ENCODE measurements at regions not wholly inside any gene's neighbourhood (a gene's known extent, or its start where the extent isn't known, plus 50 kb on each side); places are given as distances from the start of the nearest gene placed in this dataset.

- TF ChIP-seq, protein P1, sequence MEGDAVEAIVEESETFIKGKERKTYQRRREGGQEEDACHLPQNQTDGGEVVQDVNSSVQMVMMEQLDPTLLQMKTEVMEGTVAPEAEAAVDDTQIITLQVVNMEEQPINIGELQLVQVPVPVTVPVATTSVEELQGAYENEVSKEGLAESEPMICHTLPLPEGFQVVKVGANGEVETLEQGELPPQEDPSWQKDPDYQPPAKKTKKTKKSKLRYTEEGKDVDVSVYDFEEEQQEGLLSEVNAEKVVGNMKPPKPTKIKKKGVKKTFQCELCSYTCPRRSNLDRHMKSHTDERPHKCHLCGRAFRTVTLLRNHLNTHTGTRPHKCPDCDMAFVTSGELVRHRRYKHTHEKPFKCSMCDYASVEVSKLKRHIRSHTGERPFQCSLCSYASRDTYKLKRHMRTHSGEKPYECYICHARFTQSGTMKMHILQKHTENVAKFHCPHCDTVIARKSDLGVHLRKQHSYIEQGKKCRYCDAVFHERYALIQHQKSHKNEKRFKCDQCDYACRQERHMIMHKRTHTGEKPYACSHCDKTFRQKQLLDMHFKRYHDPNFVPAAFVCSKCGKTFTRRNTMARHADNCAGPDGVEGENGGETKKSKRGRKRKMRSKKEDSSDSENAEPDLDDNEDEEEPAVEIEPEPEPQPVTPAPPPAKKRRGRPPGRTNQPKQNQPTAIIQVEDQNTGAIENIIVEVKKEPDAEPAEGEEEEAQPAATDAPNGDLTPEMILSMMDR (IDR thresholded peaks at IDR 0.05; ENCODE audit: control insufficient read depth, extremely low read depth, insufficient read depth), result no peak
- no peak overlapping the region for H3K4me3 ChIP-seq (ENCODE audit: low read depth, low read length)
- no peak for DNase-seq (ENCODE audit: low read depth)
Observed at GRCh38 chr3:127064391-127065137, 81.6 kb downstream of the PLXNA1 start.

- no peak for DNase-seq (ENCODE audit: low read depth)
- TF ChIP-seq, protein P1 (IDR thresholded peaks at IDR 0.05; ENCODE audit: control insufficient read depth, extremely low read depth, insufficient read depth), result no peak
- H3K4me3 ChIP-seq (ENCODE audit: low read depth, low read length), result no peak overlapping the region
Observed at GRCh38 chr3:127065138-127065427, 82.2 kb downstream of the PLXNA1 start.

DNA sequence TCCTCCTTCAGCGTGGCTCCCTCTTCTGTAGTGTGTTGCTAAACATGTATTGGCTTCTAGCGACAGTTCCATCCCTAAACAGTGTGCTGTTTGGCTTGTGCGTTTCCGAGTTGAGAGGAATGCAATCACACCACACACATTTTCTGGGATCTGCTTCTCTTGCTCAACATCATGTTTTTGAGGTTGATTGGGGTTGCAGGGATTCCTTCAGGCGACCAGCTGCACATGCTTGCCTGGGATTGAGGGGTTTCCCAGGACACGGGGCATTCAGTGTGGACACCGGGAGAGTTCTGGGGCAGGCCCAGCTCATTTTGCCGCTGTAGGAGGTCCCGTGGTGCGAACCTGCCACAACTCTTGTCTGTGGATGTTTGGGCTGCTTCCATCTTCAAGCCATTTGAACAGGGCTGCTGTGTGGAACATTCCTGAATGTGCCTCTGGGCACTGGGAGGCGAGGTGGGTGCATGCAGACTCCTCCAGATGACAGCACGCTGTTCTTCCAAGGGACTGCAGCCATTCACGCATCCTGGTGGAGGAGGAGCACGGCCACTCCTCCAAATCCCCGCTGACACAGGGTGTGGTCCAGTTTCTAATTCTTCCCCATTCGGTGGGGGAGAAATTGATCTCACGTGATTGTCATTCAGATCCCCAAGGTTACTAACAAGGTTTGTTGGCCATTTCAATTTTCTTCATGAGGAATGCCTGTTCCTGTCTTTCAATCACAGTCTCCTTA, 82.8 kb downstream of the PLXNA1 start:
- no peak overlapping the region for H3K4me3 ChIP-seq (ENCODE audit: low read depth, low read length)
- TF ChIP-seq, protein P1 (IDR thresholded peaks at IDR 0.05; ENCODE audit: control insufficient read depth, extremely low read depth, insufficient read depth), result no peak
- no peak for DNase-seq (ENCODE audit: low read depth)

DNA sequence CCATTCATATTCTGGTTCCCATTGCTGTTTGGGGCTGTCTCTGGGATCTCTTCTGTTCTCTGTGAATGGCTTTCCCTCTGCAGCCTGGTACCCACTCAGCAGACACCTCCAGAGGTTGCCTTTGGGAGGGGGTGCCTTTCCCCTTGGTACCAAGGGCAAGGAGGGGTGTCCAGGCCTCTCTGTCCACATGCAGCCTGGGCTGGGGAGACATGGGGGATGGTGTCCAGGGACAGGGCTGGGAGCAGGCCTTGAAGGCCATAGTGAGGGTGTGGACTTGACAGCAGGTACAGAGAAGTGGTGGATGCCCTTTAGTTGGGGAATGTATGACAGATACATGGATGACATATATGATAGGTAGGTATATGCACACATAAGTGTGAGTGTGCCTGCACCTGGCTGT, 83.7 kb downstream of the PLXNA1 start:
- H3K4me3 ChIP-seq (ENCODE audit: low read depth, low read length), result no peak overlapping the region
- DNase-seq (ENCODE audit: low read depth), result no peak
- TF ChIP-seq, protein P1 (IDR thresholded peaks at IDR 0.05; ENCODE audit: control insufficient read depth, extremely low read depth, insufficient read depth), result no peak

GRCh38 chr3:127067116-127067910, 84.4 kb downstream of the PLXNA1 start:
- TF ChIP-seq, protein P1 (IDR thresholded peaks at IDR 0.05; ENCODE audit: control insufficient read depth, extremely low read depth, insufficient read depth), result no peak
- no peak for DNase-seq (ENCODE audit: low read depth)
- H3K4me3 ChIP-seq (ENCODE audit: low read depth, low read length), result no peak overlapping the region

- TF ChIP-seq, protein P1 (IDR thresholded peaks at IDR 0.05; ENCODE audit: control insufficient read depth, extremely low read depth, insufficient read depth), result no peak
- DNase-seq (ENCODE audit: low read depth), result no peak
- H3K4me3 ChIP-seq (ENCODE audit: low read depth, low read length), result no peak overlapping the region
Observed at GRCh38 chr3:127068111-127068810, 85.3 kb downstream of the PLXNA1 start.
